CD4-positive, alpha-beta T cell treated with Interleukin-4 for 4 hours (primary cell): ENCODE measurements at regions not wholly inside any gene's neighbourhood (a gene's known extent, or its start where the extent isn't known, plus 50 kb on each side); places are given as distances from the start of the nearest gene placed in this dataset.

Experiments used
- DNase-seq: peaks from one replicate; pipeline ENCODE4 v3.0.0-alpha.2; 2020

GRCh38 chr13:75231235-75231634 is 250.7 kb downstream of the TBC1D4 start:
- no peak for DNase-seq

GRCh38 chr13:75226733-75227435 is 255.1 kb downstream of the TBC1D4 start:
- no peak for DNase-seq

- DNase-seq = no peak
These were observed 255.9 kb downstream of the TBC1D4 start for GRCh38 chr13:75226092-75226491.

- no peak for DNase-seq
These were observed 256.5 kb downstream of the TBC1D4 start for GRCh38 chr13:75225288-75226032.

GRCh38 chr13:75224053-75224742 is 257.8 kb downstream of the TBC1D4 start:
- no peak for DNase-seq

GRCh38 chr13:75222031-75222430 is 259.9 kb downstream of the TBC1D4 start:
- no peak for DNase-seq

GRCh38 chr13:75220861-75221260 is 261.1 kb downstream of the TBC1D4 start:
- no peak for DNase-seq

GRCh38 chr13:75220238-75220542 is 261.8 kb downstream of the TBC1D4 start:
- no peak for DNase-seq

GRCh38 chr13:75219479-75220237 is 262.3 kb downstream of the TBC1D4 start:
- DNase-seq = peak; percentile 75

GRCh38 chr13:75217949-75218348 is 264.0 kb downstream of the TBC1D4 start:
- DNase-seq = no peak

GRCh38 chr13:75216038-75216437 is 265.9 kb downstream of the TBC1D4 start:
- DNase-seq = no peak

- DNase-seq = no peak
These were observed 267.1 kb downstream of the TBC1D4 start for GRCh38 chr13:75214846-75215245.

- no peak for DNase-seq
These were observed 279.0 kb downstream of the TBC1D4 start for GRCh38 chr13:75202981-75203380.

- no peak for DNase-seq
These were observed 284.2 kb downstream of the TBC1D4 start for GRCh38 chr13:75197803-75198202.

- DNase-seq = no peak
These were observed 285.7 kb downstream of the TBC1D4 start for GRCh38 chr13:75196147-75196837.

- no peak for DNase-seq
These were observed 286.3 kb downstream of the TBC1D4 start for GRCh38 chr13:75195495-75196146.

- no peak for DNase-seq
These were observed 287.1 kb downstream of the TBC1D4 start for GRCh38 chr13:75194717-75195462.

- no peak for DNase-seq
These were observed 295.6 kb downstream of the TBC1D4 start for GRCh38 chr13:75186379-75186778.

GRCh38 chr13:75181906-75182305 is 300.1 kb downstream of the TBC1D4 start:
- no peak for DNase-seq

GRCh38 chr13:75180805-75181455 is 301.0 kb downstream of the TBC1D4 start:
- DNase-seq = no peak

GRCh38 chr13:75178436-75178835 is 303.5 kb downstream of the TBC1D4 start:
- DNase-seq = no peak
